GM12878 (cell line): ENCODE measurements at regions not wholly inside any gene's neighbourhood (a gene's known extent, or its start where the extent isn't known, plus 50 kb on each side); places are given as distances from the start of the nearest gene placed in this dataset.
A peak's percentile ranks its signal among the peaks of the same experiment; 100 is the strongest.

ENCODE experiments used
- ATAC-seq: fragments of 200-7000 bp; cut with Tn5 transposase; 3 replicates; pipeline ENCODE4 v1.9.1; 2020; ENCODE audit warnings: mild to moderate bottlenecking, moderate library complexity
- BruUV-seq: library from RNA; stranded (reverse); fragments of 400-500 nt; replicated peaks from 2 replicates; lab custom pipeline; 2021; lab: Mats Ljungman, UMichigan
- CTCF ChIA-PET: fragments of 300-600 bp; sonication (Branson Sonifier 250); formaldehyde crosslinking; extraction: SDS; loops from one replicate; lab custom pipeline; 2021; ENCODE audit warnings: inconsistent platforms; lab: Yijun Ruan, JAX
- POLR2A ChIA-PET: fragments of 350-600 bp; formaldehyde crosslinking; extraction: SDS; loops from one replicate; lab custom pipeline; 2021; ENCODE audit warnings: inconsistent platforms; lab: Charles Lee
- RAD21 ChIA-PET: fragments of 300-600 bp; sonication (Branson Sonifier 250); formaldehyde crosslinking; loops from one replicate; lab custom pipeline; 2023; ENCODE audit warnings: antibody characterized with exemption; ENCODE audit not compliant: unreplicated experiment; lab: Charles Lee
- SMC1A ChIA-PET: fragments of 300-600 bp; sonication (Branson Sonifier 250); formaldehyde crosslinking; loops from one replicate; lab custom pipeline; 2023; ENCODE audit not compliant: unreplicated experiment, uncharacterized antibody; lab: Charles Lee
- DNase-seq: peaks from one replicate; pipeline ENCODE4 v3.0.0-alpha.2; 2011; ENCODE audit warnings: low read depth, low spot score
- FAIRE-seq: peaks from 3 replicates; lab custom pipeline; 2011; peaks lifted over from hg19 to GRCh38; lab: Jason Lieb, UNC
- H2AFZ ChIP-seq: 2 replicates; pipeline ENCODE4 v1.6.0; 2011; ENCODE audit warnings: low read depth, low read length, control low read depth; ENCODE audit not compliant: control insufficient read depth
- H3K27ac ChIP-seq: 2 replicates; pipeline ENCODE4 v1.5.1; 2011; ENCODE audit warnings: control low read depth; ENCODE audit not compliant: control insufficient read depth, insufficient read depth
- H3K27me3 ChIP-seq, 2 experiments: replicated peaks in 1 of 2; 2 replicates each; pipeline versions ENCODE4 v1.6.0 to v1.6.1; 2011; ENCODE audit warnings: low read length in 1 of 2; ENCODE audit not compliant: control insufficient read depth in 2 of 2, insufficient read depth in 2 of 2
- H3K36me3 ChIP-seq, 2 experiments: 2 replicates each; pipeline ENCODE4 v1.5.1; 2011; ENCODE audit warnings: low read length in 1 of 2; ENCODE audit not compliant: control insufficient read depth in 2 of 2, insufficient read depth in 2 of 2
- H3K4me1 ChIP-seq: 2 replicates; pipeline ENCODE4 v1.6.1; 2011; ENCODE audit warnings: mild to moderate bottlenecking, low read length, moderate library complexity, mixed read lengths; ENCODE audit not compliant: control insufficient read depth, insufficient read depth
- H3K4me2 ChIP-seq: 2 replicates; pipeline ENCODE4 v1.6.0; 2011; ENCODE audit warnings: control low read depth; ENCODE audit not compliant: control insufficient read depth, insufficient read depth
- H3K4me3 ChIP-seq: fragments of 200-600 bp; sonication (generic); 2 replicates; pipeline ENCODE4 v1.5.1; 2016
- H3K79me2 ChIP-seq: 2 replicates; pipeline ENCODE4 v1.6.0; 2011; ENCODE audit warnings: low read length; ENCODE audit not compliant: control insufficient read depth, insufficient read depth
- H3K9ac ChIP-seq: 2 replicates; pipeline ENCODE4 v1.8.0; 2011; ENCODE audit warnings: low read length, control low read depth, mixed read lengths; ENCODE audit not compliant: control insufficient read depth, insufficient read depth
- H3K9me3 ChIP-seq: replicated peaks from 3 replicates; pipeline ENCODE4 v1.5.1; 2011; ENCODE audit warnings: mild to moderate bottlenecking, low read length; ENCODE audit not compliant: control insufficient read depth, insufficient read depth
- H4K20me1 ChIP-seq: 2 replicates; pipeline ENCODE4 v1.6.0; 2011; ENCODE audit not compliant: control insufficient read depth, insufficient read depth
- ZNF274 ChIP-seq: IDR thresholded peaks from one replicate; pipeline ENCODE4 v1.8.0; 2011; ENCODE audit not compliant: insufficient read length, insufficient read depth
- ZNF384 ChIP-seq: IDR thresholded peaks from 2 replicates; pipeline ENCODE4 v1.6.1; 2012; ENCODE audit warnings: low read depth, mild to moderate bottlenecking, low read length, improper control_type of control experiment, borderline replicate concordance
- WGBS: methylation state at CpG from one replicate; pipeline ENCODE4 v1.1.6; 2016; ENCODE audit warnings: low lambda C conversion rate; ENCODE audit not compliant: insufficient replicate concordance, insufficient coverage; ENCODE audit errors: missing lambda C conversion rate; 5-methylcytosine and 5-hydroxymethylcytosine counted together
- in situ Hi-C: fragments of 300-500 bp; cut with MboI; formaldehyde crosslinking; loops from 9 replicates; pipeline ENCODE4 v1.14.3; 2018; ENCODE audit warnings: mixed read lengths
- intact Hi-C: fragments of 100-400 bp; cut with micrococcal nuclease; formaldehyde crosslinking; loops from one replicate; pipeline ENCODE4 v1.14.2; 2022; ENCODE audit not compliant: unreplicated experiment
- TF ChIP-seq, protein P1 (sequence below), 3 experiments: IDR thresholded peaks in 2 of 3; conservative IDR thresholded peaks in 1 of 3; 2 replicates each; pipeline ENCODE4 v1.5.1; 2011; ENCODE audit warnings: low read depth in 3 of 3, low read length in 3 of 3, mild to moderate bottlenecking in 3 of 3, control low read depth in 2 of 3, moderate library complexity in 2 of 3, inconsistent platforms in 1 of 3, mixed read lengths in 1 of 3; ENCODE audit not compliant: control insufficient read depth in 2 of 3, insufficient read depth in 1 of 3; ENCODE audit errors: extremely low read depth in 1 of 3
- TF ChIP-seq, protein P2 (sequence below): fragments of 450-650 bp; formaldehyde crosslinking; IDR thresholded peaks from 2 replicates; pipeline ENCODE4 v1.4.0; 2020; ENCODE audit warnings: mild to moderate bottlenecking, moderate library complexity

DNA sequence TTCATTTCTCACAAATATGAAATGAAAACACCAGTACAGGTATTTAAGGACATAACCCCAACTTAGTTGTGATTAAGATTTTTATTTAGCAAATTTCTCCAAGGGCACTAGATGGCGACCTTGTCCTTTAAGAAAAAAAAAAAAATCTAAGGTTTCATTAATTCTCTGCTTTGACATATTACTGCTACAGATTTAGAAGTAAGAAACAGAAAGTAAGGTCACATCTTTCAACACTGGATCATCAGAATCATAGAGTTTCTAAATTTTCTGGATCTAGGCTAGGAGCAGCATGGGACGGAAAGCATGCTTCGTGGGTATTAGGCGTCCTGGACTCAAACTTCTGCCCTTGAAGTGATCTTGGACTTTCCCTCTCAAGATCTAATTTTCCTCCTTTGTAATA is 85.5 kb upstream of the PRKG1 start:
- in situ Hi-C loops: no loop called here
- H3K27ac ChIP-seq: no peak overlapping the region
- H3K9me3 ChIP-seq: no peaks in the 10 kb centered on the region
- SMC1A ChIA-PET: no interaction called here
- CTCF ChIA-PET: interaction anchor here (0.7 kb wide), 1 partner anchor 37 kb away, joined by 3 read pairs; no protein-coding TSS in a partner anchor
- FAIRE-seq: no peak
- no peak for DNase-seq
- POLR2A ChIA-PET: no interaction called here
- H3K4me1 ChIP-seq: no peaks in the 10 kb centered on the region
- no peak overlapping the region for H3K4me3 ChIP-seq
- TF ChIP-seq ZNF384: peak; percentile 56; the same call in 1 of the 2 replicates
- TF ChIP-seq, protein P1, sequence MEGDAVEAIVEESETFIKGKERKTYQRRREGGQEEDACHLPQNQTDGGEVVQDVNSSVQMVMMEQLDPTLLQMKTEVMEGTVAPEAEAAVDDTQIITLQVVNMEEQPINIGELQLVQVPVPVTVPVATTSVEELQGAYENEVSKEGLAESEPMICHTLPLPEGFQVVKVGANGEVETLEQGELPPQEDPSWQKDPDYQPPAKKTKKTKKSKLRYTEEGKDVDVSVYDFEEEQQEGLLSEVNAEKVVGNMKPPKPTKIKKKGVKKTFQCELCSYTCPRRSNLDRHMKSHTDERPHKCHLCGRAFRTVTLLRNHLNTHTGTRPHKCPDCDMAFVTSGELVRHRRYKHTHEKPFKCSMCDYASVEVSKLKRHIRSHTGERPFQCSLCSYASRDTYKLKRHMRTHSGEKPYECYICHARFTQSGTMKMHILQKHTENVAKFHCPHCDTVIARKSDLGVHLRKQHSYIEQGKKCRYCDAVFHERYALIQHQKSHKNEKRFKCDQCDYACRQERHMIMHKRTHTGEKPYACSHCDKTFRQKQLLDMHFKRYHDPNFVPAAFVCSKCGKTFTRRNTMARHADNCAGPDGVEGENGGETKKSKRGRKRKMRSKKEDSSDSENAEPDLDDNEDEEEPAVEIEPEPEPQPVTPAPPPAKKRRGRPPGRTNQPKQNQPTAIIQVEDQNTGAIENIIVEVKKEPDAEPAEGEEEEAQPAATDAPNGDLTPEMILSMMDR (IDR thresholded peaks at IDR 0.05 in 2 of 3, conservative IDR thresholded peaks at IDR 0.05 in 1 of 3; ENCODE audit: control insufficient read depth in 2 of 3, extremely low read depth in 1 of 3, insufficient read depth in 1 of 3, low read depth in 3 of 3, low read length in 3 of 3): peak; percentile 11 to 28 (median 27); a peak in 2 of 6 replicates
- TF ChIP-seq ZNF274: no peak
- TF ChIP-seq, protein P2, sequence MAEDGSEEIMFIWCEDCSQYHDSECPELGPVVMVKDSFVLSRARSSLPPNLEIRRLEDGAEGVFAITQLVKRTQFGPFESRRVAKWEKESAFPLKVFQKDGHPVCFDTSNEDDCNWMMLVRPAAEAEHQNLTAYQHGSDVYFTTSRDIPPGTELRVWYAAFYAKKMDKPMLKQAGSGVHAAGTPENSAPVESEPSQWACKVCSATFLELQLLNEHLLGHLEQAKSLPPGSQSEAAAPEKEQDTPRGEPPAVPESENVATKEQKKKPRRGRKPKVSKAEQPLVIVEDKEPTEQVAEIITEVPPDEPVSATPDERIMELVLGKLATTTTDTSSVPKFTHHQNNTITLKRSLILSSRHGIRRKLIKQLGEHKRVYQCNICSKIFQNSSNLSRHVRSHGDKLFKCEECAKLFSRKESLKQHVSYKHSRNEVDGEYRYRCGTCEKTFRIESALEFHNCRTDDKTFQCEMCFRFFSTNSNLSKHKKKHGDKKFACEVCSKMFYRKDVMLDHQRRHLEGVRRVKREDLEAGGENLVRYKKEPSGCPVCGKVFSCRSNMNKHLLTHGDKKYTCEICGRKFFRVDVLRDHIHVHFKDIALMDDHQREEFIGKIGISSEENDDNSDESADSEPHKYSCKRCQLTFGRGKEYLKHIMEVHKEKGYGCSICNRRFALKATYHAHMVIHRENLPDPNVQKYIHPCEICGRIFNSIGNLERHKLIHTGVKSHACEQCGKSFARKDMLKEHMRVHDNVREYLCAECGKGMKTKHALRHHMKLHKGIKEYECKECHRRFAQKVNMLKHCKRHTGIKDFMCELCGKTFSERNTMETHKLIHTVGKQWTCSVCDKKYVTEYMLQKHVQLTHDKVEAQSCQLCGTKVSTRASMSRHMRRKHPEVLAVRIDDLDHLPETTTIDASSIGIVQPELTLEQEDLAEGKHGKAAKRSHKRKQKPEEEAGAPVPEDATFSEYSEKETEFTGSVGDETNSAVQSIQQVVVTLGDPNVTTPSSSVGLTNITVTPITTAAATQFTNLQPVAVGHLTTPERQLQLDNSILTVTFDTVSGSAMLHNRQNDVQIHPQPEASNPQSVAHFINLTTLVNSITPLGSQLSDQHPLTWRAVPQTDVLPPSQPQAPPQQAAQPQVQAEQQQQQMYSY (CRISPR knock-in tag): no peak
- no peaks in the 10 kb centered on the region for H3K36me3 ChIP-seq
- no peak overlapping the region for H2AFZ ChIP-seq
- intact Hi-C loops: no loop called here
- H3K9ac ChIP-seq: no peak overlapping the region
- no peaks in the 10 kb centered on the region for H3K79me2 ChIP-seq
- BruUV-seq: no TSS peak
- RAD21 ChIA-PET: no interaction called here
- H3K27me3 ChIP-seq: peaks cover 0 to 6% of the 10 kb centered on the region in 2 experiments; a peak in 2 of 4 replicates
- WGBS: 53% methylated on average over 4 of the region's 4 CpGs
- H3K4me2 ChIP-seq: no peak overlapping the region
- H4K20me1 ChIP-seq: no peaks in the 10 kb centered on the region
- no peak for ATAC-seq
